ENCODE measurements at regions not wholly inside any gene's neighbourhood (a gene's known extent, or its start where the extent isn't known, plus 50 kb on each side); places are given as distances from the start of the nearest gene placed in this dataset.

DNA sequence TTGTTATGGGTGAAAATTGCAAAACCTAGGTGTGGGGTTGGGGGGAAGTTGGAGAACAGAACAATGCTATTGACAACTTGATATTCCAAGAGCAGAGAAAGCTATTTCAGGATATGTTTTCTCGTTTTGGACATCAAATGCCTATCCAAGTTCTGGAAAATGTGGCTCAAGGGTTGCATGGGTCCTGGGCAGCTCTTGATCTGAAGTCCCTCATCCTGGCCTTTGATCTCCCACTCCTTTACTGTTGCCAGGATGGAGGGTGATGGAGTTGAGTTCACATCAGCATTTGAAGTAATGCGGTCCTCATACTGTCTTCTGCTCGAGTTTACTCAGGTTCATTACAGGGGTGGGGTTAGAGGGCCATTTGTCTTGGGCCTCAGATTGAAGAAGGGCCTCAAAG, 76.9 kb upstream of the RPS23 start:
- no peak for DNase-seq (ENCODE audit: low read depth, low spot score)
- in situ Hi-C loops (cut with HindIII; ENCODE audit: low pct_unique_long_range_greater_than_20kb, low sequenced_read_pairs), result no loop called here

DNA sequence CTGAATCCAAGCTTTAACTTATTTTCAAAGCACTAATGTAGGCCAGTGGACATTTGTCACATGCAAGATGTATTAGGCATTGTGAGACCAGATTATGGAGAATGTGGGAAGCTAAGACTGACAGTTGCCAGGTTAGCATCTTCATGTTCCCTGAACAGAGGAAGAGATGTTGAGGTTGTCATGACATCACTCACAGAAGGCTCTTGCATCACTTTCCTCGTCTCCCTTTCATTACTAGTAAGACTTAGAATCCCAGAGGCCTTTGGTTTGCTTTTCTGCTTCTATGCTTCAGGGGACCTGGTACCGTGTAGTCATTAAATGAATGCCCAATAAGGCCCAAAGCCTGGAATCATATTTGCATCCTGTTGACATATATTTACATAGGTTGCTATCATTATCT, 76.4 kb upstream of the RPS23 start:
- Histone ChIP-seq H3K9me3 (ENCODE audit: control insufficient read depth, insufficient read depth, low read depth, low read length) (no peaks in the 10 kb centered on the region), H3K4me3 (ENCODE audit: low read depth in 2 of 2, low read length in 2 of 2) (no peak overlapping the region), H3K36me3 (ENCODE audit: control insufficient read depth, insufficient read depth, low read length) (no peaks in the 10 kb centered on the region), H3K27ac (ENCODE audit: low read length) (no peak overlapping the region), H3K4me1 (ENCODE audit: control insufficient read depth, insufficient read depth, low read length) (no peaks in the 10 kb centered on the region), H3K27me3 (ENCODE audit: control insufficient read depth, insufficient read depth, low read length) (no peaks in the 10 kb centered on the region)
- TF ChIP-seq, protein P1, sequence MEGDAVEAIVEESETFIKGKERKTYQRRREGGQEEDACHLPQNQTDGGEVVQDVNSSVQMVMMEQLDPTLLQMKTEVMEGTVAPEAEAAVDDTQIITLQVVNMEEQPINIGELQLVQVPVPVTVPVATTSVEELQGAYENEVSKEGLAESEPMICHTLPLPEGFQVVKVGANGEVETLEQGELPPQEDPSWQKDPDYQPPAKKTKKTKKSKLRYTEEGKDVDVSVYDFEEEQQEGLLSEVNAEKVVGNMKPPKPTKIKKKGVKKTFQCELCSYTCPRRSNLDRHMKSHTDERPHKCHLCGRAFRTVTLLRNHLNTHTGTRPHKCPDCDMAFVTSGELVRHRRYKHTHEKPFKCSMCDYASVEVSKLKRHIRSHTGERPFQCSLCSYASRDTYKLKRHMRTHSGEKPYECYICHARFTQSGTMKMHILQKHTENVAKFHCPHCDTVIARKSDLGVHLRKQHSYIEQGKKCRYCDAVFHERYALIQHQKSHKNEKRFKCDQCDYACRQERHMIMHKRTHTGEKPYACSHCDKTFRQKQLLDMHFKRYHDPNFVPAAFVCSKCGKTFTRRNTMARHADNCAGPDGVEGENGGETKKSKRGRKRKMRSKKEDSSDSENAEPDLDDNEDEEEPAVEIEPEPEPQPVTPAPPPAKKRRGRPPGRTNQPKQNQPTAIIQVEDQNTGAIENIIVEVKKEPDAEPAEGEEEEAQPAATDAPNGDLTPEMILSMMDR (IDR thresholded peaks at IDR 0.05), result no peak
- no peak for TF ChIP-seq TCF7L2 (IDR thresholded peaks at IDR 0.05; ENCODE audit: low read depth, low read length)
- TF ChIP-seq, protein P2, sequence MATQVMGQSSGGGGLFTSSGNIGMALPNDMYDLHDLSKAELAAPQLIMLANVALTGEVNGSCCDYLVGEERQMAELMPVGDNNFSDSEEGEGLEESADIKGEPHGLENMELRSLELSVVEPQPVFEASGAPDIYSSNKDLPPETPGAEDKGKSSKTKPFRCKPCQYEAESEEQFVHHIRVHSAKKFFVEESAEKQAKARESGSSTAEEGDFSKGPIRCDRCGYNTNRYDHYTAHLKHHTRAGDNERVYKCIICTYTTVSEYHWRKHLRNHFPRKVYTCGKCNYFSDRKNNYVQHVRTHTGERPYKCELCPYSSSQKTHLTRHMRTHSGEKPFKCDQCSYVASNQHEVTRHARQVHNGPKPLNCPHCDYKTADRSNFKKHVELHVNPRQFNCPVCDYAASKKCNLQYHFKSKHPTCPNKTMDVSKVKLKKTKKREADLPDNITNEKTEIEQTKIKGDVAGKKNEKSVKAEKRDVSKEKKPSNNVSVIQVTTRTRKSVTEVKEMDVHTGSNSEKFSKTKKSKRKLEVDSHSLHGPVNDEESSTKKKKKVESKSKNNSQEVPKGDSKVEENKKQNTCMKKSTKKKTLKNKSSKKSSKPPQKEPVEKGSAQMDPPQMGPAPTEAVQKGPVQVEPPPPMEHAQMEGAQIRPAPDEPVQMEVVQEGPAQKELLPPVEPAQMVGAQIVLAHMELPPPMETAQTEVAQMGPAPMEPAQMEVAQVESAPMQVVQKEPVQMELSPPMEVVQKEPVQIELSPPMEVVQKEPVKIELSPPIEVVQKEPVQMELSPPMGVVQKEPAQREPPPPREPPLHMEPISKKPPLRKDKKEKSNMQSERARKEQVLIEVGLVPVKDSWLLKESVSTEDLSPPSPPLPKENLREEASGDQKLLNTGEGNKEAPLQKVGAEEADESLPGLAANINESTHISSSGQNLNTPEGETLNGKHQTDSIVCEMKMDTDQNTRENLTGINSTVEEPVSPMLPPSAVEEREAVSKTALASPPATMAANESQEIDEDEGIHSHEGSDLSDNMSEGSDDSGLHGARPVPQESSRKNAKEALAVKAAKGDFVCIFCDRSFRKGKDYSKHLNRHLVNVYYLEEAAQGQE (IDR thresholded peaks at IDR 0.05; ENCODE audit: insufficient read depth in 1 of 2, low read depth in 2 of 2, low read length in 1 of 2), result no peak
- intact Hi-C loops (cut with micrococcal nuclease; ENCODE audit: unreplicated experiment), result loop anchor here (5.0 to 10.0 kb wide), 2 partner anchors 280 to 1208 kb away; no protein-coding TSS in a partner anchor
- in situ Hi-C loops (cut with HindIII; ENCODE audit: low pct_unique_long_range_greater_than_20kb, low sequenced_read_pairs), result no loop called here
- ATAC-seq (no peak), DNase-seq (ENCODE audit: low read depth, low spot score) (no peak)
- ChIA-PET CTCF (no interaction called here), POLR2A (no interaction called here)
- BruUV-seq (replicated peaks), result no TSS peak

More for the DNA sequence above, 76.9 kb upstream of the RPS23 start:
- CTCF ChIA-PET, result no interaction called here
- H3K36me3 ChIP-seq (ENCODE audit: control insufficient read depth, insufficient read depth, low read length), result no peaks in the 10 kb centered on the region
- no peak overlapping the region for H3K4me3 ChIP-seq (ENCODE audit: low read depth in 2 of 2, low read length in 2 of 2)
- no peaks in the 10 kb centered on the region for H3K4me1 ChIP-seq (ENCODE audit: control insufficient read depth, insufficient read depth, low read length)
- POLR2A ChIA-PET, result no interaction called here
- H3K27me3 ChIP-seq (ENCODE audit: control insufficient read depth, insufficient read depth, low read length), result no peaks in the 10 kb centered on the region
- TF ChIP-seq, protein P1 (IDR thresholded peaks at IDR 0.05), result no peak
- TF ChIP-seq SIN3A (IDR thresholded peaks at IDR 0.05; ENCODE audit: borderline replicate concordance, insufficient read depth, low read depth, low read length) (no peak), TCF7L2 (IDR thresholded peaks at IDR 0.05; ENCODE audit: low read depth, low read length) (no peak), POLR2AphosphoS5 (IDR thresholded peaks at IDR 0.05; ENCODE audit: low read depth, low read length) (no peak)
- TF ChIP-seq, protein P2 (IDR thresholded peaks at IDR 0.05; ENCODE audit: insufficient read depth in 1 of 2, low read depth in 2 of 2, low read length in 1 of 2), result no peak
- no peak for ATAC-seq
- intact Hi-C loops (cut with micrococcal nuclease; ENCODE audit: unreplicated experiment), result loop anchor here (10.0 kb wide), 1 partner anchor 280 kb away; no protein-coding TSS in a partner anchor
- no peak overlapping the region for H3K27ac ChIP-seq (ENCODE audit: low read length)
- no TSS peak for BruUV-seq (replicated peaks)
- H3K9me3 ChIP-seq (ENCODE audit: control insufficient read depth, insufficient read depth, low read depth, low read length), result no peaks in the 10 kb centered on the region
